ENCODE measurements at regions not wholly inside any gene's neighbourhood (a gene's known extent, or its start where the extent isn't known, plus 50 kb on each side); places are given as distances from the start of the nearest gene placed in this dataset.

GRCh38 chr5:179431221-179431824, 86.1 kb upstream of the ADAMTS2 start:
- no peak for DNase-seq (ENCODE audit: low spot score in 2 of 2)

GRCh38 chr5:179430193-179431175, 85.2 kb upstream of the ADAMTS2 start:
- TF ChIP-seq CTCF (IDR thresholded peaks at IDR 0.05) = no peak
- intact Hi-C loops (cut with DNase I) = no loop called here
- Histone ChIP-seq H3K4me1 (no peaks in the 10 kb centered on the region), H3K4me3 (no peak overlapping the region), H3K9me3 (peaks cover 0 to 4% of the 10 kb centered on the region in 2 donors), H3K27me3 (no peaks in the 10 kb centered on the region), H3K36me3 (no peaks in the 10 kb centered on the region), H3K27ac (no peak overlapping the region)
- DNase-seq (ENCODE audit: low spot score in 2 of 2) = no peak

More at GRCh38 chr5:179431221-179431824, 86.1 kb upstream of the ADAMTS2 start:
- peaks cover 0 to 4% of the 10 kb centered on the region in 2 donors for H3K9me3 ChIP-seq
- no peak overlapping the region for H3K4me3 ChIP-seq
- H3K36me3 ChIP-seq = no peaks in the 10 kb centered on the region
- intact Hi-C loops (cut with DNase I) = no loop called here
- no peak overlapping the region for H3K27ac ChIP-seq
- no peaks in the 10 kb centered on the region for H3K27me3 ChIP-seq
- no peak for TF ChIP-seq CTCF (IDR thresholded peaks at IDR 0.05)
- no peaks in the 10 kb centered on the region for H3K4me1 ChIP-seq

GRCh38 chr5:179427676-179428056, 82.4 kb upstream of the ADAMTS2 start:
- intact Hi-C loops (cut with DNase I) = no loop called here
- H3K27me3 ChIP-seq = no peaks in the 10 kb centered on the region
- H3K4me1 ChIP-seq = no peaks in the 10 kb centered on the region
- DNase-seq (ENCODE audit: low spot score in 2 of 2) = peak in 1 of 2 donors; percentile 38
- no peaks in the 10 kb centered on the region for H3K36me3 ChIP-seq
- H3K4me3 ChIP-seq = no peak overlapping the region
- H3K9me3 ChIP-seq = peaks cover 0 to 4% of the 10 kb centered on the region in 2 donors
- no peak for TF ChIP-seq CTCF (IDR thresholded peaks at IDR 0.05)
- H3K27ac ChIP-seq = no peak overlapping the region

GRCh38 chr5:179427032-179427675, 81.9 kb upstream of the ADAMTS2 start:
- Histone ChIP-seq H3K9me3 (peaks cover 0 to 4% of the 10 kb centered on the region in 2 donors), H3K36me3 (no peaks in the 10 kb centered on the region), H3K4me1 (no peaks in the 10 kb centered on the region), H3K27ac (no peak overlapping the region), H3K4me3 (no peak overlapping the region), H3K27me3 (no peaks in the 10 kb centered on the region)
- peak in 1 of 2 donors; percentile 33 for DNase-seq (ENCODE audit: low spot score in 2 of 2)
- intact Hi-C loops (cut with DNase I) = no loop called here
- no peak for TF ChIP-seq CTCF (IDR thresholded peaks at IDR 0.05)

- intact Hi-C loops (cut with DNase I) = no loop called here
- TF ChIP-seq CTCF (IDR thresholded peaks at IDR 0.05) = no peak
- DNase-seq (ENCODE audit: low spot score in 2 of 2) = peak in 1 of 2 donors; percentile 42
- Histone ChIP-seq H3K9me3 (no peaks in the 10 kb centered on the region), H3K36me3 (no peaks in the 10 kb centered on the region), H3K4me3 (no peak overlapping the region), H3K27ac (no peak overlapping the region), H3K27me3 (no peaks in the 10 kb centered on the region), H3K4me1 (no peaks in the 10 kb centered on the region)
Measured at GRCh38 chr5:179422908-179423481, 77.7 kb upstream of the ADAMTS2 start.
